ENCODE measurements at regions not wholly inside any gene's neighbourhood (a gene's known extent, or its start where the extent isn't known, plus 50 kb on each side); places are given as distances from the start of the nearest gene placed in this dataset.

- TF ChIP-seq CTCF (IDR thresholded peaks at IDR 0.05), result no peak
- no peak for TF ChIP-seq POLR2AphosphoS5 (IDR thresholded peaks at IDR 0.05)
These were observed 151.5 kb downstream of the ASB1 start for GRCh38 chr2:238578256-238578655.

Data from esophagus muscularis mucosa (tissue), 3 donors.